ENCODE measurements at regions not wholly inside any gene's neighbourhood (a gene's known extent, or its start where the extent isn't known, plus 50 kb on each side); places are given as distances from the start of the nearest gene placed in this dataset.

GRCh38 chr13:58531614-58532013 lies 900.1 kb downstream of the PCDH17 start:
- TF ChIP-seq POLR2AphosphoS5 (IDR thresholded peaks at IDR 0.05), result no peak
- no peak for TF ChIP-seq CTCF (IDR thresholded peaks at IDR 0.05)
- no peak for TF ChIP-seq EP300 (IDR thresholded peaks at IDR 0.05)

All from gastroesophageal sphincter (tissue), 3 donors.